ENCODE measurements at regions not wholly inside any gene's neighbourhood (a gene's known extent, or its start where the extent isn't known, plus 50 kb on each side); places are given as distances from the start of the nearest gene placed in this dataset.

DNA sequence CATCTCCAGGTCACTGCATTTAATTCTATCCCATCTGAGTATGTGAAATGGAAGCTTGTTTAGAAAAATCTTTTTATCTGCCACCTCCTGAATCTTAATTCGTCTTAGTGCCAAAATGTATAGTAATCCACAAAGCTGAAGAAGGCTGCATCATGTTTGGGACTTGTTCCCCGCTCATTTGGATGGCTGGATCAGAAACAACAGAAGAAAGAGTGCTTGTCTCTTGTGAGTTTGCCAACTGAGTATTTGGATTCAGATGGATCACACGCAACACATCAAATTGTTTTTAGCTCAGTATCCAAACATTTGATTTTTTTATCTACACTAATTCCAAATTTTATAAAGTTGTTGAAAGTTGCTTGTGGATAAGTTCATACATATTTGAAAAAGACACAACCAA is 197.2 kb upstream of the PAPPA start:
- TF ChIP-seq POLR2AphosphoS5 (IDR thresholded peaks at IDR 0.05) (no peak), POLR2A (IDR thresholded peaks at IDR 0.05) (no peak)
- TF ChIP-seq, protein P1, sequence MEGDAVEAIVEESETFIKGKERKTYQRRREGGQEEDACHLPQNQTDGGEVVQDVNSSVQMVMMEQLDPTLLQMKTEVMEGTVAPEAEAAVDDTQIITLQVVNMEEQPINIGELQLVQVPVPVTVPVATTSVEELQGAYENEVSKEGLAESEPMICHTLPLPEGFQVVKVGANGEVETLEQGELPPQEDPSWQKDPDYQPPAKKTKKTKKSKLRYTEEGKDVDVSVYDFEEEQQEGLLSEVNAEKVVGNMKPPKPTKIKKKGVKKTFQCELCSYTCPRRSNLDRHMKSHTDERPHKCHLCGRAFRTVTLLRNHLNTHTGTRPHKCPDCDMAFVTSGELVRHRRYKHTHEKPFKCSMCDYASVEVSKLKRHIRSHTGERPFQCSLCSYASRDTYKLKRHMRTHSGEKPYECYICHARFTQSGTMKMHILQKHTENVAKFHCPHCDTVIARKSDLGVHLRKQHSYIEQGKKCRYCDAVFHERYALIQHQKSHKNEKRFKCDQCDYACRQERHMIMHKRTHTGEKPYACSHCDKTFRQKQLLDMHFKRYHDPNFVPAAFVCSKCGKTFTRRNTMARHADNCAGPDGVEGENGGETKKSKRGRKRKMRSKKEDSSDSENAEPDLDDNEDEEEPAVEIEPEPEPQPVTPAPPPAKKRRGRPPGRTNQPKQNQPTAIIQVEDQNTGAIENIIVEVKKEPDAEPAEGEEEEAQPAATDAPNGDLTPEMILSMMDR (IDR thresholded peaks at IDR 0.05): no peak

Data from upper lobe of left lung (tissue), 4 donors.